Renal cortex interstitium (tissue), 11 donors: ENCODE measurements at regions not wholly inside any gene's neighbourhood (a gene's known extent, or its start where the extent isn't known, plus 50 kb on each side); places are given as distances from the start of the nearest gene placed in this dataset.
"Not testable (repeated sequence)": the region's sequence is repeated elsewhere in the genome, so short reads cannot be mapped to it uniquely, and the experiment has no call there.

Experiments
- DNase-seq, 11 donors: peaks; one replicate each; pipeline ENCODE4 v3.0.0-alpha.2; 2013; ENCODE audit warnings: low read depth in 9 of 11, low spot score in 4 of 11; ENCODE audit errors: extremely low read depth in 1 of 11

GRCh38 chr4:79585330-79585729 lies 177.3 kb upstream of the GK2 start:
- DNase-seq, result no peak

- no peak for DNase-seq
Observed at GRCh38 chr4:79584902-79585301, 176.9 kb upstream of the GK2 start.

GRCh38 chr4:79584352-79584751 lies 176.3 kb upstream of the GK2 start:
- DNase-seq, result no peak

GRCh38 chr4:79578606-79579005 lies 170.6 kb upstream of the GK2 start:
- no peak for DNase-seq

- DNase-seq, result peak in 7 of 11 donors; percentile 2 to 21 (median 12)
Observed at GRCh38 chr4:79576429-79576753, 168.4 kb upstream of the GK2 start.

- no peak for DNase-seq
Observed at GRCh38 chr4:79575709-79576428, 167.8 kb upstream of the GK2 start.

GRCh38 chr4:79574741-79575451 lies 166.9 kb upstream of the GK2 start:
- no peak for DNase-seq

- DNase-seq, result no peak
Observed at GRCh38 chr4:79563219-79563618, 155.2 kb upstream of the GK2 start.

- no peak for DNase-seq
Observed at GRCh38 chr4:79561751-79562150, 153.7 kb upstream of the GK2 start.

GRCh38 chr4:79559398-79559797 lies 151.4 kb upstream of the GK2 start:
- not testable (repeated sequence) for DNase-seq

- DNase-seq, result no peak
Observed at GRCh38 chr4:79552311-79552710, 144.3 kb upstream of the GK2 start.

- DNase-seq, result no peak
Observed at GRCh38 chr4:79551555-79551954, 143.5 kb upstream of the GK2 start.

- DNase-seq, result no peak
Observed at GRCh38 chr4:79547851-79548250, 139.8 kb upstream of the GK2 start.

- DNase-seq, result not testable (repeated sequence)
Observed at GRCh38 chr4:79545292-79545691, 137.3 kb upstream of the GK2 start.

GRCh38 chr4:79540143-79540542 lies 132.1 kb upstream of the GK2 start:
- DNase-seq, result no peak

- no peak for DNase-seq
Observed at GRCh38 chr4:79535516-79535915, 127.5 kb upstream of the GK2 start.

- DNase-seq, result no peak
Observed at GRCh38 chr4:79528241-79528706, 120.2 kb upstream of the GK2 start.

GRCh38 chr4:79526641-79527565 lies 118.9 kb upstream of the GK2 start:
- no peak for DNase-seq

- DNase-seq, result no peak
Observed at GRCh38 chr4:79516114-79516513, 108.1 kb upstream of the GK2 start.
